SK-N-SH (cell line): ENCODE measurements at regions not wholly inside any gene's neighbourhood (a gene's known extent, or its start where the extent isn't known, plus 50 kb on each side); places are given as distances from the start of the nearest gene placed in this dataset.

Experiments
- CTCF ChIA-PET: fragments of 300-600, 350-600 bp; formaldehyde crosslinking; extraction: SDS; loops from one replicate; lab custom pipeline; 2021; lab: Yijun Ruan, JAX
- POLR2A ChIA-PET: fragments of 350-600 bp; sonication (Branson Sonifier 250); formaldehyde crosslinking; extraction: SDS; loops from one replicate; lab custom pipeline; 2020; ENCODE audit warnings: antibody characterized with exemption, inconsistent platforms; lab: Yijun Ruan, JAX
- DNase-seq: peaks from one replicate; pipeline ENCODE4 v3.0.0; 2012
- H2AFZ ChIP-seq: fragments of 200-600 bp; sonication (generic); 2 replicates; pipeline ENCODE4 v1.8.1; 2016; ENCODE audit warnings: antibody characterized with exemption, mild to moderate bottlenecking, low read depth
- H3F3A ChIP-seq: fragments of 200-600 bp; sonication (generic); replicated peaks from 2 replicates; pipeline ENCODE3; 2016; ENCODE audit warnings: antibody characterized with exemption, mild to moderate bottlenecking; ENCODE audit not compliant: insufficient read depth
- H3K27ac ChIP-seq, 2 experiments: fragments of 200-500 bp in 1 of 2; fragments of 200-600 bp in 1 of 2; sonication (Bioruptor generic) in 1 of 2; sonication (generic), shearing (Covaris generic) in 1 of 2; 2 replicates each; pipeline versions ENCODE4 v1.5.1 to v1.6.1; 2014 to 2016; ENCODE audit warnings: low read depth in 2 of 2, inconsistent platforms in 1 of 2, low read length in 1 of 2, mild to moderate bottlenecking in 1 of 2, mixed read lengths in 1 of 2
- H3K27me3 ChIP-seq: fragments of 200-600 bp; sonication (generic), shearing (Covaris generic); 2 replicates; pipeline ENCODE4 v1.6.1; 2016; ENCODE audit warnings: mixed run types; ENCODE audit not compliant: insufficient read depth
- H3K36me3 ChIP-seq, 2 experiments: fragments of 200-500 bp in 1 of 2; fragments of 200-600 bp in 1 of 2; sonication (Bioruptor generic) in 1 of 2; sonication (generic) in 1 of 2; replicated peaks in 1 of 2; 2 replicates each; pipeline versions ENCODE3 to v1.5.1; 2014 to 2016; ENCODE audit warnings: low read length in 1 of 2, mild to moderate bottlenecking in 1 of 2; ENCODE audit not compliant: insufficient read depth in 2 of 2, control insufficient read depth in 1 of 2
- H3K4me1 ChIP-seq, 2 experiments: fragments of 200-500 bp in 1 of 2; fragments of 200-600 bp in 1 of 2; sonication (Bioruptor generic) in 1 of 2; sonication (generic), shearing (Covaris generic) in 1 of 2; 2 replicates each; pipeline versions ENCODE4 v1.5.1 to v1.6.1; 2014 to 2016; ENCODE audit warnings: low read depth in 1 of 2, low read length in 1 of 2, mixed run types in 1 of 2; ENCODE audit not compliant: insufficient read depth in 2 of 2, control insufficient read depth in 1 of 2
- H3K4me2 ChIP-seq: fragments of 200-600 bp; sonication (generic), shearing (Covaris generic); 2 replicates; pipeline ENCODE4 v1.6.1; 2017; ENCODE audit warnings: mixed run types
- H3K4me3 ChIP-seq, 2 experiments: fragments of 200-500 bp in 1 of 2; fragments of 200-600 bp in 1 of 2; sonication (Bioruptor generic) in 1 of 2; sonication (generic), shearing (Covaris generic) in 1 of 2; 2 replicates each; pipeline versions ENCODE4 v1.5.1 to v1.8.1; 2014 to 2016; ENCODE audit warnings: low read depth in 2 of 2, inconsistent platforms in 1 of 2, low read length in 1 of 2, mild to moderate bottlenecking in 1 of 2, mixed read lengths in 1 of 2, moderate library complexity in 1 of 2
- H3K79me2 ChIP-seq: fragments of 200-600 bp; sonication (generic); 2 replicates; pipeline ENCODE4 v1.8.1; 2017; ENCODE audit warnings: mild to moderate bottlenecking; ENCODE audit not compliant: insufficient read depth
- H3K9ac ChIP-seq: fragments of 200-600 bp; sonication (generic); 2 replicates; pipeline ENCODE4 v1.6.1; 2017; ENCODE audit warnings: mixed run types
- H3K9me2 ChIP-seq: fragments of 200-600 bp; sonication (generic); 2 replicates; pipeline ENCODE4 v1.6.1; 2017; ENCODE audit warnings: mixed run types
- H3K9me3 ChIP-seq: fragments of 200-600 bp; sonication (generic); 2 replicates; pipeline ENCODE4 v1.6.1; 2017; ENCODE audit warnings: mixed run types, mild to moderate bottlenecking, moderate library complexity
- H4K20me1 ChIP-seq: fragments of 200-600 bp; sonication (generic); 2 replicates; pipeline ENCODE4 v1.6.1; 2017; ENCODE audit warnings: mild to moderate bottlenecking, mixed run types; ENCODE audit not compliant: insufficient read depth
- CHD2 ChIP-seq: fragments of 150-350 bp; IDR thresholded peaks from 2 replicates; pipeline ENCODE4 v1.6.1; 2018; ENCODE audit warnings: low read length; ENCODE audit not compliant: partially characterized antibody
- ELF1 ChIP-seq: IDR thresholded peaks from 2 replicates; pipeline ENCODE4 v1.4.0; 2012
- GABPA ChIP-seq: IDR thresholded peaks from 2 replicates; pipeline ENCODE4 v1.4.0; 2012; ENCODE audit warnings: low read depth, mild to moderate bottlenecking
- GATA2 ChIP-seq: sonication (generic); formaldehyde crosslinking; IDR thresholded peaks from 2 replicates; pipeline ENCODE4 v1.5.0; 2020; ENCODE audit warnings: mild to moderate bottlenecking, missing genetic modification reagents
- IRF3 ChIP-seq: fragments of 150-350 bp; IDR thresholded peaks from 2 replicates; pipeline ENCODE4 v1.6.1; 2016; ENCODE audit warnings: mild to moderate bottlenecking, low read depth, low read length
- MAX ChIP-seq: IDR thresholded peaks from 2 replicates; pipeline ENCODE4 v1.4.0; 2012; ENCODE audit warnings: low read depth
- MEF2A ChIP-seq: IDR thresholded peaks from 2 replicates; pipeline ENCODE4 v1.4.0; 2012; ENCODE audit warnings: low read depth, borderline replicate concordance
- MXI1 ChIP-seq: IDR thresholded peaks from 2 replicates; pipeline ENCODE4 v1.6.1; 2012; ENCODE audit warnings: mild to moderate bottlenecking, low read depth, low read length, improper control_type of control experiment
- NRF1 ChIP-seq: IDR thresholded peaks from 2 replicates; pipeline ENCODE4 v1.6.1; 2012; ENCODE audit warnings: low read depth, mild to moderate bottlenecking, low read length
- RCOR1 ChIP-seq: fragments of 150-350 bp; IDR thresholded peaks from 2 replicates; pipeline ENCODE4 v1.6.1; 2017; ENCODE audit warnings: antibody characterized with exemption, low read length
- REST ChIP-seq: IDR thresholded peaks from 2 replicates; pipeline ENCODE4 v1.6.1; 2012; ENCODE audit warnings: mild to moderate bottlenecking, low read depth, low read length, moderate library complexity
- SMC3 ChIP-seq: IDR thresholded peaks from 2 replicates; pipeline ENCODE4 v1.6.1; 2012; ENCODE audit warnings: low read depth, low read length, improper control_type of control experiment
- TEAD4 ChIP-seq: IDR thresholded peaks from 2 replicates; pipeline ENCODE4 v1.4.0; 2012; ENCODE audit warnings: mild to moderate bottlenecking, borderline replicate concordance; ENCODE audit not compliant: insufficient read depth
- whole genome bisulfite sequencing: methylation state at CpG from one replicate; pipeline ENCODE4 v1.1.6; 2017; ENCODE audit warnings: low lambda C conversion rate; 5-methylcytosine and 5-hydroxymethylcytosine counted together
- TF ChIP-seq, protein P1 (sequence below): IDR thresholded peaks from 2 replicates; pipeline ENCODE4 v1.4.0; 2012; ENCODE audit warnings: low read depth, borderline replicate concordance

DNA sequence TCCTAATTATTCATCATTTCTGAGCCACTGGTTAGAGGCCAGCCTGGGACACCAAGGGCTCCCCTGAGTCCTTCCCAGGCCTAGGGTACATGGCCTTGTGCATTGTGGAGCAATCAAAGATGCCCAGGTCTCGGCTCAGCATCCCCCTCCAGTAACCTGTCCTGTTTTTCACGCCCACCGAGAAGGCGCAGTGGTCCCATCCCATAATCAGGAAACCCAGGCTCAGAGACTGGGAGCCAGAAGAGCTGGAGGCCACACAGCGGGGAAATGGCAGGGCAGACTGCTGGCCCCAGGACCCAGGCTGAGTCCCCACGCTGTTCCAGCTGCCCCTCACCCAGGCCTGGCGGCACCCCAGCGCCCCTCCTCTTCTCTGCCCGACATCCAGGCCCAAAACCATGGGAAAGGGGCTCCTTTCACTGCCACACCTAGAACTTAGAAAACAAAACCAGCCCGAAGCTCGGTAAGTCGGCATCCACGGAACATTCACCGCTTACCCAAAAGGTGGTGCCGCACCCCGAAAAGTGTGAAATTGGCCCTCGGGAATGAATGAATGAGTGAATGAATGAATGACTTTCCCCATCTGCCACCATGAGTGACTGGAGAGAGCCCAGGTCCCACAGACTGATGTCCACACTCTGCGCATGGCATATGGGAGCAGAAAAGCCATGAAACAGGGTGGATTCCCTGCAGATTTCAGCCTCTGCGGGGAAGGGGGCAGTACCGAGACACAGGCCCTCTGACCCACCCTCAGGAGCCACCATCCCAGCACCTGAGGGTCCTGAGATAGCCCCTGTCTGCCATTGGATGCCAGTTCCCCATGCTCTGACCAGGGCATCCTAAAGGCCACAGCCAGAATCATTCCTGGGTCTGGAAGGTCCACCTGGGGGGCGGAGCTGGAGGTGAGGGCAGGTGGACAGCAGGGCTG is 132.5 kb downstream of the OLFM1 start:
- Histone ChIP-seq H3K9me3 (no peaks in the 10 kb centered on the region), H3K4me2 (no peak overlapping the region), H3K27ac (no peak overlapping the region), H3K36me3 (no peaks in the 10 kb centered on the region), H3K4me1 (peaks cover 0 to 57% of the 10 kb centered on the region in 2 experiments; a peak in 2 of 4 replicates), H2AFZ (no peak overlapping the region), H3F3A (no peaks in the 10 kb centered on the region), H3K27me3 (no peaks in the 10 kb centered on the region), H4K20me1 (no peaks in the 10 kb centered on the region), H3K79me2 (no peaks in the 10 kb centered on the region), H3K9ac (no peak overlapping the region), H3K4me3 (no peak overlapping the region), H3K9me2 (no peaks in the 10 kb centered on the region)
- TF ChIP-seq NRF1 (no peak), MEF2A (no peak), ELF1 (no peak), GATA2 (CRISPR knock-in tag) (no peak), MXI1 (no peak), SMC3 (no peak), TEAD4 (no peak), MAX (no peak), IRF3 (no peak)
- WGBS: 70% methylated on average over 11 of the region's 21 CpGs
- no peak for DNase-seq
- ChIA-PET POLR2A (no interaction called here), CTCF (interaction anchor here (2.8 to 8.1 kb wide), 2 partner anchors 36 to 133 kb away, joined by 9 to 48 read pairs; partner anchors contain the start of gene OLFM1)

GRCh38 chr9:135220601-135221575 is 133.4 kb downstream of the OLFM1 start:
- Histone ChIP-seq H3K9me2 (no peaks in the 10 kb centered on the region), H3K4me3 (no peak overlapping the region), H3K4me2 (no peak overlapping the region), H3K4me1 (peaks cover 0 to 58% of the 10 kb centered on the region in 2 experiments; a peak in 2 of 4 replicates), H3K27ac (no peak overlapping the region), H3F3A (peaks cover 4% of the 10 kb centered on the region), H3K9ac (no peak overlapping the region), H3K79me2 (no peaks in the 10 kb centered on the region), H3K27me3 (no peaks in the 10 kb centered on the region), H3K36me3 (no peaks in the 10 kb centered on the region), H3K9me3 (no peaks in the 10 kb centered on the region), H2AFZ (no peak overlapping the region), H4K20me1 (no peaks in the 10 kb centered on the region)
- ChIA-PET POLR2A (no interaction called here), CTCF (interaction anchor here (1.6 to 8.1 kb wide), 4 partner anchors 37 to 192 kb away, joined by 3 to 48 read pairs (median 16); partner anchors contain the start of gene OLFM1)
- TF ChIP-seq RCOR1 (no peak), REST (no peak), CHD2 (no peak), GABPA (no peak)
- TF ChIP-seq, protein P1, sequence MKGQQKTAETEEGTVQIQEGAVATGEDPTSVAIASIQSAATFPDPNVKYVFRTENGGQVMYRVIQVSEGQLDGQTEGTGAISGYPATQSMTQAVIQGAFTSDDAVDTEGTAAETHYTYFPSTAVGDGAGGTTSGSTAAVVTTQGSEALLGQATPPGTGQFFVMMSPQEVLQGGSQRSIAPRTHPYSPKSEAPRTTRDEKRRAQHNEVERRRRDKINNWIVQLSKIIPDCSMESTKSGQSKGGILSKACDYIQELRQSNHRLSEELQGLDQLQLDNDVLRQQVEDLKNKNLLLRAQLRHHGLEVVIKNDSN: no peak
- 57% methylated on average over 20 of the region's 28 CpGs for WGBS
- no peak for DNase-seq
